Calu3 (cell line): ENCODE measurements at regions not wholly inside any gene's neighbourhood (a gene's known extent, or its start where the extent isn't known, plus 50 kb on each side); places are given as distances from the start of the nearest gene placed in this dataset.

ENCODE experiments used
- BruUV-seq: library from RNA; stranded (reverse); fragments of 400-500 nt; replicated peaks from 2 replicates; lab custom pipeline; 2021; lab: Mats Ljungman, UMichigan
- CTCF ChIA-PET: fragments of 300-600 bp; sonication (Branson Sonifier 250); formaldehyde crosslinking; loops from one replicate; lab custom pipeline; 2022; ENCODE audit warnings: antibody characterized with exemption; lab: Charles Lee
- DNase-seq: peaks from one replicate; pipeline ENCODE4 v3.0.0; 2022
- H3K27ac Mint-ChIP-seq: one replicate; pipeline ENCODE4 v1.8.0; 2022; ENCODE audit warnings: mixed read lengths; ENCODE audit not compliant: unreplicated experiment
- H3K27me3 Mint-ChIP-seq: one replicate; pipeline ENCODE4 v1.8.0; 2022; ENCODE audit warnings: mixed read lengths; ENCODE audit not compliant: unreplicated experiment
- H3K36me3 Mint-ChIP-seq: one replicate; pipeline ENCODE4 v1.8.0; 2022; ENCODE audit warnings: mild to moderate bottlenecking, moderate library complexity, mixed read lengths; ENCODE audit not compliant: insufficient read depth, unreplicated experiment
- H3K4me1 Mint-ChIP-seq: one replicate; pipeline ENCODE4 v1.8.0; 2022; ENCODE audit warnings: mild to moderate bottlenecking, low read depth, mixed read lengths; ENCODE audit not compliant: unreplicated experiment
- H3K4me3 Mint-ChIP-seq: one replicate; pipeline ENCODE4 v1.8.0; 2022; ENCODE audit warnings: mild to moderate bottlenecking, low read depth, moderate library complexity, mixed read lengths; ENCODE audit not compliant: unreplicated experiment
- H3K9me3 Mint-ChIP-seq: one replicate; pipeline ENCODE4 v1.8.0; 2022; ENCODE audit warnings: low read depth, mixed read lengths; ENCODE audit not compliant: unreplicated experiment
- CTCF ChIP-seq: fragments of 200-600 bp; IDR thresholded peaks from one replicate; pipeline ENCODE4 v1.8.0; 2022; ENCODE audit warnings: antibody characterized with exemption; ENCODE audit not compliant: unreplicated experiment
- intact Hi-C: fragments of 100-400 bp; cut with micrococcal nuclease; formaldehyde crosslinking; loops from one replicate; pipeline ENCODE4 v1.10.0; 2022; ENCODE audit not compliant: unreplicated experiment

GRCh38 chr11:134781380-134781866 is 369.4 kb upstream of the B3GAT1 start:
- H3K27ac Mint-ChIP-seq: no peak overlapping the region
- no peak for DNase-seq
- H3K36me3 Mint-ChIP-seq: no peaks in the 10 kb centered on the region
- intact Hi-C loops: no loop called here
- BruUV-seq: no TSS peak
- H3K4me1 Mint-ChIP-seq: no peaks in the 10 kb centered on the region
- no peaks in the 10 kb centered on the region for H3K27me3 Mint-ChIP-seq
- TF ChIP-seq CTCF: no peak
- CTCF ChIA-PET: no interaction called here
- no peak overlapping the region for H3K4me3 Mint-ChIP-seq
- peaks cover 19% of the 10 kb centered on the region for H3K9me3 Mint-ChIP-seq

GRCh38 chr11:134780486-134781147 is 368.6 kb upstream of the B3GAT1 start:
- H3K4me1 Mint-ChIP-seq: no peaks in the 10 kb centered on the region
- intact Hi-C loops: no loop called here
- no peaks in the 10 kb centered on the region for H3K27me3 Mint-ChIP-seq
- H3K9me3 Mint-ChIP-seq: peaks cover 21% of the 10 kb centered on the region
- no peak overlapping the region for H3K4me3 Mint-ChIP-seq
- no TSS peak for BruUV-seq
- CTCF ChIA-PET: no interaction called here
- no peak for TF ChIP-seq CTCF
- no peak overlapping the region for H3K27ac Mint-ChIP-seq
- no peak for DNase-seq
- H3K36me3 Mint-ChIP-seq: no peaks in the 10 kb centered on the region

- no TSS peak for BruUV-seq
- H3K9me3 Mint-ChIP-seq: peaks cover 24% of the 10 kb centered on the region
- no peak for DNase-seq
- H3K27ac Mint-ChIP-seq: no peak overlapping the region
- no peaks in the 10 kb centered on the region for H3K27me3 Mint-ChIP-seq
- no peaks in the 10 kb centered on the region for H3K36me3 Mint-ChIP-seq
- H3K4me3 Mint-ChIP-seq: no peak overlapping the region
- H3K4me1 Mint-ChIP-seq: no peaks in the 10 kb centered on the region
- no peak for TF ChIP-seq CTCF
- intact Hi-C loops: no loop called here
- CTCF ChIA-PET: no interaction called here
Observed at GRCh38 chr11:134779179-134779578, 367.1 kb upstream of the B3GAT1 start.

GRCh38 chr11:134768463-134768862 is 356.4 kb upstream of the B3GAT1 start:
- Mint-ChIP-seq H3K9me3 (peaks cover 35% of the 10 kb centered on the region), H3K27me3 (no peaks in the 10 kb centered on the region)

More at GRCh38 chr11:134768463-134768862, 356.4 kb upstream of the B3GAT1 start:
- Mint-ChIP-seq H3K27ac (no peak overlapping the region), H3K4me1 (no peaks in the 10 kb centered on the region), H3K4me3 (no peak overlapping the region), H3K36me3 (no peaks in the 10 kb centered on the region)
- TF ChIP-seq CTCF: no peak
- CTCF ChIA-PET: no interaction called here
- intact Hi-C loops: no loop called here
- BruUV-seq: no TSS peak
- DNase-seq: no peak
